GM23248 (cell line): ENCODE measurements at regions not wholly inside any gene's neighbourhood (a gene's known extent, or its start where the extent isn't known, plus 50 kb on each side); places are given as distances from the start of the nearest gene placed in this dataset.

Experiments
- DNase-seq: peaks from one replicate; pipeline ENCODE4 v3.0.0-alpha.2; 2015
- H2AFZ ChIP-seq: fragments of 200-600 bp; sonication (generic); 2 replicates; pipeline ENCODE4 v1.6.1; 2016; ENCODE audit warnings: antibody characterized with exemption
- H3F3A ChIP-seq: fragments of 200-600 bp; sonication (generic); 2 replicates; pipeline ENCODE4 v1.6.1; 2016; ENCODE audit warnings: mild to moderate bottlenecking, antibody characterized with exemption, mixed run types; ENCODE audit not compliant: insufficient read depth
- H3K27ac ChIP-seq: fragments of 200-600 bp; sonication (generic); 2 replicates; pipeline ENCODE4 v1.5.1; 2016; ENCODE audit warnings: mild to moderate bottlenecking
- H3K27me3 ChIP-seq: fragments of 200-600 bp; sonication (generic); replicated peaks from 2 replicates; pipeline ENCODE4 v1.6.1; 2016; ENCODE audit warnings: mild to moderate bottlenecking; ENCODE audit not compliant: insufficient read depth
- H3K36me3 ChIP-seq: fragments of 200-600 bp; sonication (generic); 2 replicates; pipeline ENCODE4 v1.6.1; 2016; ENCODE audit warnings: low read depth, mild to moderate bottlenecking
- H3K4me1 ChIP-seq: fragments of 200-600 bp; sonication (generic); 2 replicates; pipeline ENCODE4 v1.6.1; 2016; ENCODE audit warnings: mild to moderate bottlenecking; ENCODE audit not compliant: insufficient read depth
- H3K4me2 ChIP-seq: fragments of 200-600 bp; sonication (generic); one replicate; pipeline ENCODE4 v1.6.1; 2016; ENCODE audit warnings: mild to moderate bottlenecking; ENCODE audit not compliant: unreplicated experiment
- H3K4me3 ChIP-seq: fragments of 200-600 bp; sonication (generic); 2 replicates; pipeline ENCODE4 v1.5.1; 2016; ENCODE audit warnings: mild to moderate bottlenecking
- H3K79me2 ChIP-seq: fragments of 200-600 bp; sonication (generic); 2 replicates; pipeline ENCODE4 v1.6.1; 2016; ENCODE audit warnings: mild to moderate bottlenecking; ENCODE audit not compliant: insufficient read depth
- H3K9ac ChIP-seq: fragments of 200-600 bp; sonication (generic); 2 replicates; pipeline ENCODE4 v1.6.1; 2016; ENCODE audit warnings: mild to moderate bottlenecking
- H3K9me2 ChIP-seq: fragments of 200-600 bp; sonication (generic); 2 replicates; pipeline ENCODE4 v1.6.1; 2016; ENCODE audit warnings: mixed run types, mild to moderate bottlenecking, moderate library complexity; ENCODE audit not compliant: insufficient read depth
- H3K9me3 ChIP-seq: fragments of 200-600 bp; sonication (generic); one replicate; pipeline ENCODE4 v1.6.1; 2017; ENCODE audit warnings: low read depth
- H4K20me1 ChIP-seq: fragments of 200-600 bp; sonication (generic); 2 replicates; pipeline ENCODE4 v1.6.0; 2016; ENCODE audit not compliant: insufficient read depth
- EZH2 ChIP-seq: fragments of 200-600 bp; sonication (generic); IDR thresholded peaks from 2 replicates; pipeline ENCODE4 v1.6.1; 2018; ENCODE audit warnings: antibody characterized with exemption, mild to moderate bottlenecking; ENCODE audit not compliant: insufficient read depth, poor library complexity, severe bottlenecking
- EZH2phosphoT487 ChIP-seq: fragments of 200-600 bp; sonication (generic); IDR thresholded peaks from 2 replicates; pipeline ENCODE4 v1.6.1; 2018; ENCODE audit warnings: antibody characterized with exemption, moderate library complexity, mild to moderate bottlenecking, low read depth; ENCODE audit not compliant: insufficient read depth
- WGBS, 2 experiments: methylation state at CpG; one replicate each; pipeline ENCODE4 v1.1.6; 2015 to 2017; ENCODE audit warnings: low lambda C conversion rate in 2 of 2, low coverage in 1 of 2; ENCODE audit errors: missing lambda C conversion rate in 2 of 2; 5-methylcytosine and 5-hydroxymethylcytosine counted together
- in situ Hi-C: fragments of 300-500 bp; cut with MboI; formaldehyde crosslinking; loops from 2 replicates; pipeline ENCODE4 v1.15.0; 2020

GRCh38 chr5:62154758-62155157 is 151.2 kb upstream of the KIF2A start:
- in situ Hi-C loops = no loop called here
- Histone ChIP-seq H3K9ac (no peak overlapping the region), H4K20me1 (no peaks in the 10 kb centered on the region), H3K9me2 (no peaks in the 10 kb centered on the region), H3K27me3 (no peaks in the 10 kb centered on the region), H3K4me2 (no peak overlapping the region), H3K79me2 (no peaks in the 10 kb centered on the region), H3K36me3 (no peaks in the 10 kb centered on the region), H3K4me1 (no peaks in the 10 kb centered on the region), H3F3A (no peaks in the 10 kb centered on the region), H3K9me3 (no peaks in the 10 kb centered on the region), H3K27ac (no peak overlapping the region), H3K4me3 (no peak overlapping the region), H2AFZ (no peak overlapping the region)
- DNase-seq = no peak
- no peak for TF ChIP-seq EZH2
- TF ChIP-seq EZH2phosphoT487 = no peak

GRCh38 chr5:62155988-62156387 is 150.0 kb upstream of the KIF2A start:
- Histone ChIP-seq H3F3A (no peaks in the 10 kb centered on the region), H4K20me1 (no peaks in the 10 kb centered on the region), H3K27me3 (no peaks in the 10 kb centered on the region), H3K4me3 (no peak overlapping the region), H3K36me3 (no peaks in the 10 kb centered on the region), H3K9me3 (no peaks in the 10 kb centered on the region), H3K79me2 (no peaks in the 10 kb centered on the region), H3K9me2 (no peaks in the 10 kb centered on the region), H3K4me1 (no peaks in the 10 kb centered on the region), H2AFZ (no peak overlapping the region), H3K9ac (no peak overlapping the region), H3K4me2 (no peak overlapping the region), H3K27ac (no peak overlapping the region)
- in situ Hi-C loops = no loop called here
- 14 to 16% methylated on average over 3 of the region's 3 CpGs for WGBS, 2 experiments
- no peak for DNase-seq
- TF ChIP-seq EZH2 (no peak), EZH2phosphoT487 (no peak)

DNA sequence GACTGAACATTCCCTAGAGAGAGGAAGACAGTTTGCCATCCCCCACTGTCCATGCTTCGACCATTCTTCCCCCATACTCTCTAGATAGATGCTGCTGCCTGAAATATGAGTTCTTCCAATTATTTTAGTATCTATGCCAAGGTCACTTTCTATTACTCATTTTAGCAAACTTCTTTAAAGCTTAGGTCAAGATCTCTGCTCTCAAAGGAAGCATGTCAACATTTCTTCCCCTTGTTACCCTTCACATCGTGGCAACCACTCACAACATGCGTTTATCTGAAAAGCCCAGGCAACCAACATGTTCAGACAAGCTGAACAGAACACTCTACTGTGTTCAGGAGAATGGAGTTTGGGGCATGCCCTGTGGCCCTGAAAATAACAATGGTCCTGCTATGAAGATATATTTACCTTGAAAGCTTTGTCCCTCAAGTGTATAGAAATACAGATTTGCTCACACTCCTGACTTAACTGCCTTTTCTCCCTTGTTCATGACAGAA is 138.4 kb upstream of the KIF2A start:
- Histone ChIP-seq H3K4me1 (no peaks in the 10 kb centered on the region), H3K4me3 (no peak overlapping the region), H4K20me1 (no peaks in the 10 kb centered on the region), H3K27ac (no peak overlapping the region), H3K9ac (no peak overlapping the region), H3F3A (no peaks in the 10 kb centered on the region), H3K4me2 (no peak overlapping the region), H3K9me2 (no peaks in the 10 kb centered on the region), H3K9me3 (no peaks in the 10 kb centered on the region), H2AFZ (no peak overlapping the region), H3K36me3 (no peaks in the 10 kb centered on the region), H3K27me3 (no peaks in the 10 kb centered on the region), H3K79me2 (no peaks in the 10 kb centered on the region)
- no peak for DNase-seq
- in situ Hi-C loops = no loop called here
- TF ChIP-seq EZH2 = no peak
- no peak for TF ChIP-seq EZH2phosphoT487
- WGBS, 2 experiments = 15 to 34% methylated on average over 3 of the region's 3 CpGs

DNA sequence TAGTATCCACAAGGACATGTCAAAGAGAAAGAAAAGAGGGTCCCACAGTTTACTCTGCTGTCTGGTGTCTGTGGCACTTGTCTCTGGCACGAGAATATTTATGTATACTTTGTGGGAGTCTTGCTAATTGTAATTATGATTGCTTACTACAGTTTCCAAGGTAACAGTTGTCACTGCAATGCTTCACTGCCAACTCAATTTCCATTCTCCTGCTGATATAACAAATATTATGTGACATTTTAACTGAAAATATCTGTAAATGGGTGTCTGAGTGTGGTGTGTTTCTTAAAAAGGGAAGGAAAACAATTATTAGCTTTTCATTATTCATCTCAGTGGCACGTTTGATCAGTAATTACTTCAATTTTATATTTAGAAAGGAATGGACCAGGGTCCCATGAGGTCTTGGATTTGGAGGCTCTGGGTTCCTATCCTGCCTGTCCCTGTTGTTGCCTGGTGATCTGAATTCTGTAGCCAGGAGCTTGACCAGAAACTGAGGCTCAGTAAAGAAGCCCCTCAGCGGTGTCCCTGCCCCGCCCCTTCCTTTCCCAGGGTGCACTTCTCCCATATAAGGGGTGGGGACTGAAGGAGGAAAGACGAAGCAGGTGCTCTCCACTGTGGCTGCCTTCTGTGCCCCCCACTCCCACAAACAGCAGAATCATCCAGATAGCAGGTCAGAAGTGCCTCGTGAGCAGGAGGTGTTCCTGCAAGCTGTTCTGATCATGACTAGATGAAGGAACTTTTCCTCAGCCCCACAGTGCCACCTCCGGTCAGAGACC is 137.3 kb upstream of the KIF2A start:
- H3F3A ChIP-seq = no peaks in the 10 kb centered on the region
- DNase-seq = no peak
- H3K79me2 ChIP-seq = no peaks in the 10 kb centered on the region
- no peaks in the 10 kb centered on the region for H3K36me3 ChIP-seq
- H3K9me3 ChIP-seq = no peaks in the 10 kb centered on the region
- no peak for TF ChIP-seq EZH2phosphoT487
- in situ Hi-C loops = no loop called here
- no peak overlapping the region for H3K4me3 ChIP-seq
- H3K27ac ChIP-seq = no peak overlapping the region
- WGBS, 2 experiments = 23 to 28% methylated on average over 7 of the region's 7 CpGs
- no peaks in the 10 kb centered on the region for H4K20me1 ChIP-seq
- no peaks in the 10 kb centered on the region for H3K4me1 ChIP-seq
- no peak overlapping the region for H3K9ac ChIP-seq
- no peak overlapping the region for H3K4me2 ChIP-seq
- no peaks in the 10 kb centered on the region for H3K27me3 ChIP-seq
- no peak overlapping the region for H2AFZ ChIP-seq
- H3K9me2 ChIP-seq = no peaks in the 10 kb centered on the region

DNA sequence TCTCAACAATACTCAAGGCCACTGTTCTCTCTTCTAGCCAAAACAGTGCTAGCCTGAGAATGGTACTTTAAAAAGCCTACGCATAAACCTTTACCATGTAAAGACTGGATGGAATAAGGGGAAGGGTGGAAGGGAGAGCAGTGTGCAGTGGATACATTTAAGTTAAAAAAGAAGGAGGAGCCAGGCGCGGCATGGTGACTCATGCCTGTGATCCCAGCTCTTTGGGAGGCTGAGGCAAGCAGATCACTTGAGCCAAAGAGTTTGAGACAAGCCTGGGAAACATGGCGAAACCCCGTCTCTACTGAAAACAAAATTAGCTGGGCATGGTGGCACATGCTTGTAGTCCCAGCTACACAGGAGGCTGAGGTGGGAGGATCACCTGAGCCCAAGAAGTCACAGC is 127.7 kb upstream of the KIF2A start:
- no peaks in the 10 kb centered on the region for H3F3A ChIP-seq
- no peak for DNase-seq
- H2AFZ ChIP-seq = no peak overlapping the region
- in situ Hi-C loops = no loop called here
- H3K9ac ChIP-seq = no peak overlapping the region
- H3K4me3 ChIP-seq = no peak overlapping the region
- WGBS, 2 experiments = 48 to 57% methylated on average over 5 of the region's 5 CpGs
- no peak overlapping the region for H3K4me2 ChIP-seq
- H4K20me1 ChIP-seq = no peaks in the 10 kb centered on the region
- no peaks in the 10 kb centered on the region for H3K9me3 ChIP-seq
- H3K27me3 ChIP-seq = no peaks in the 10 kb centered on the region
- TF ChIP-seq EZH2phosphoT487 = no peak
- TF ChIP-seq EZH2 = no peak
- H3K4me1 ChIP-seq = no peaks in the 10 kb centered on the region
- H3K79me2 ChIP-seq = no peaks in the 10 kb centered on the region
- no peaks in the 10 kb centered on the region for H3K9me2 ChIP-seq
- no peak overlapping the region for H3K27ac ChIP-seq
- no peaks in the 10 kb centered on the region for H3K36me3 ChIP-seq
